ENCODE measurements at regions not wholly inside any gene's neighbourhood (a gene's known extent, or its start where the extent isn't known, plus 50 kb on each side); places are given as distances from the start of the nearest gene placed in this dataset.

GRCh38 chr7:45509222-45509621 is 64.9 kb upstream of the ADCY1 start:
- no peak overlapping the region for H3K4me3 ChIP-seq (ENCODE audit: low read depth, low read length, poor library complexity, severe bottlenecking)
- TF ChIP-seq EZH2phosphoT487 (IDR thresholded peaks at IDR 0.05; ENCODE audit: borderline replicate concordance, low read depth, low read length) (no peak), CTCF (conservative IDR thresholded peaks at IDR 0.05; ENCODE audit: low read length) (no peak)
- CTCF ChIA-PET (ENCODE audit: unreplicated experiment), result no interaction called here
- H3K9me2 ChIP-seq (ENCODE audit: insufficient read depth, low read length), result no peaks in the 10 kb centered on the region
- POLR2A ChIA-PET, result no interaction called here
- intact Hi-C loops (cut with micrococcal nuclease; ENCODE audit: unreplicated experiment), result no loop called here
- H3K9me3 ChIP-seq (ENCODE audit: low read length), result 0 out of 2 replicates have a peak, but pooled peaks cover 6% of the 10 kb centered on the region
- no peaks in the 10 kb centered on the region for H4K20me1 ChIP-seq (ENCODE audit: insufficient read depth, low read length)
- no peaks in the 10 kb centered on the region for H3K4me1 ChIP-seq (ENCODE audit: insufficient read depth, low read length, poor library complexity, severe bottlenecking)
- H2AFZ ChIP-seq (ENCODE audit: low read length), result no peak overlapping the region
- no peak overlapping the region for H3K27ac ChIP-seq (ENCODE audit: low read depth, low read length, poor library complexity, severe bottlenecking)
- BruUV-seq (replicated peaks), result no TSS peak
- no peak for DNase-seq (ENCODE audit: low spot score)
- no peaks in the 10 kb centered on the region for H3K79me2 ChIP-seq (ENCODE audit: insufficient read depth, low read depth, low read length)
- no peak overlapping the region for H3K4me2 ChIP-seq (ENCODE audit: low read length)
- H3K36me3 ChIP-seq (ENCODE audit: insufficient read depth, low read length), result no peaks in the 10 kb centered on the region

GRCh38 chr7:45511721-45512597 is 62.2 kb upstream of the ADCY1 start:
- Histone ChIP-seq H3K27ac (ENCODE audit: low read depth, low read length, poor library complexity, severe bottlenecking) (no peak overlapping the region), H3K9me3 (ENCODE audit: low read length) (no peaks in the 10 kb centered on the region), H3K4me2 (ENCODE audit: low read length) (no peak overlapping the region), H4K20me1 (ENCODE audit: insufficient read depth, low read length) (no peaks in the 10 kb centered on the region), H3K79me2 (ENCODE audit: insufficient read depth, low read depth, low read length) (no peaks in the 10 kb centered on the region), H3K4me3 (ENCODE audit: low read depth, low read length, poor library complexity, severe bottlenecking) (no peak overlapping the region), H3K36me3 (ENCODE audit: insufficient read depth, low read length) (no peaks in the 10 kb centered on the region), H3K4me1 (ENCODE audit: insufficient read depth, low read length, poor library complexity, severe bottlenecking) (no peaks in the 10 kb centered on the region), H2AFZ (ENCODE audit: low read length) (no peak overlapping the region), H3K9me2 (ENCODE audit: insufficient read depth, low read length) (no peaks in the 10 kb centered on the region)
- no TSS peak for BruUV-seq (replicated peaks)
- CTCF ChIA-PET (ENCODE audit: unreplicated experiment), result no interaction called here
- intact Hi-C loops (cut with micrococcal nuclease; ENCODE audit: unreplicated experiment), result no loop called here
- no peak for DNase-seq (ENCODE audit: low spot score)
- POLR2A ChIA-PET, result interaction anchor here (1.3 kb wide), 1 partner anchor 14 kb away, joined by 3 read pairs; no protein-coding TSS in a partner anchor
- TF ChIP-seq EZH2phosphoT487 (IDR thresholded peaks at IDR 0.05; ENCODE audit: borderline replicate concordance, low read depth, low read length), result no peak

- Histone ChIP-seq H3K9me2 (ENCODE audit: insufficient read depth, low read length) (no peaks in the 10 kb centered on the region), H3K27ac (ENCODE audit: low read depth, low read length, poor library complexity, severe bottlenecking) (no peak overlapping the region), H3K79me2 (ENCODE audit: insufficient read depth, low read depth, low read length) (no peaks in the 10 kb centered on the region), H2AFZ (ENCODE audit: low read length) (no peak overlapping the region), H3K4me3 (ENCODE audit: low read depth, low read length, poor library complexity, severe bottlenecking) (no peak overlapping the region), H3K4me2 (ENCODE audit: low read length) (no peak overlapping the region), H3K9me3 (ENCODE audit: low read length) (peaks cover 15% of the 10 kb centered on the region), H4K20me1 (ENCODE audit: insufficient read depth, low read length) (no peaks in the 10 kb centered on the region), H3K36me3 (ENCODE audit: insufficient read depth, low read length) (no peaks in the 10 kb centered on the region), H3K4me1 (ENCODE audit: insufficient read depth, low read length, poor library complexity, severe bottlenecking) (no peaks in the 10 kb centered on the region)
- ChIA-PET CTCF (ENCODE audit: unreplicated experiment) (no interaction called here), POLR2A (no interaction called here)
- DNase-seq (ENCODE audit: low spot score), result no peak
- no TSS peak for BruUV-seq (replicated peaks)
- intact Hi-C loops (cut with micrococcal nuclease; ENCODE audit: unreplicated experiment), result no loop called here
- TF ChIP-seq CTCF (conservative IDR thresholded peaks at IDR 0.05; ENCODE audit: low read length) (no peak), EZH2phosphoT487 (IDR thresholded peaks at IDR 0.05; ENCODE audit: borderline replicate concordance, low read depth, low read length) (no peak)
These were observed 59.2 kb upstream of the ADCY1 start for GRCh38 chr7:45514944-45515343.
